ENCODE measurements at regions not wholly inside any gene's neighbourhood (a gene's known extent, or its start where the extent isn't known, plus 50 kb on each side); places are given as distances from the start of the nearest gene placed in this dataset.

DNA sequence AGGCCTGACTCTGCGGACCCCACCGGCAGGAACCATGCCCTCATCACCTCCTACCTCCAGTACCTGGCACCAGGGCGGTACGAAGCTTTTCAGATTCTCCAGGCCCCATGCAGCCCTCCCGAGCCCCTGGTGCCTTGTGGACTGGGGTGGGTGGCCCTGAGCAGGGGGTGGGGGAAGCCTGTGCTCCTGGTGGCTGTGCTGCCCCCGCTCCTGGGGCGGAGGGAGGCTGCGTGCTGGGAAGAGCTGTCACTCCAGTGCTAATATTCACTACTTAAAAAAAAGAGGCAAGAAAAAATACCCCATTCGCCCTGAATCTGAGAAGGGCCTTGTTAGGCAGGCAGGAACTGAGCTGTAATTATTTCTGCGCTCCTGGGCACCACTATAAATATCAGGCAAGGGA, 111.8 kb downstream of the ENGASE start:
- TF ChIP-seq CTCF (IDR thresholded peaks at IDR 0.05 in 8 of 11, conservative IDR thresholded peaks at IDR 0.05 in 3 of 11) (no peak), POLR2A (IDR thresholded peaks at IDR 0.05) (no peak)
